Peyer's patch (tissue), 4 donors: ENCODE measurements at regions not wholly inside any gene's neighbourhood (a gene's known extent, or its start where the extent isn't known, plus 50 kb on each side); places are given as distances from the start of the nearest gene placed in this dataset.

Experiments
- CTCF ChIP-seq, 6 experiments: fragments of 450-650 bp in 4 of 6; fragments of 200-600 bp in 2 of 6; sonication (generic) in 1 of 6; IDR thresholded peaks; one replicate each; pipeline ENCODE4 v1.5.1; 2017 to 2019; ENCODE audit warnings: antibody characterized with exemption in 6 of 6, mild to moderate bottlenecking in 3 of 6, moderate library complexity in 1 of 6
- POLR2A ChIP-seq, 2 donors: fragments of 450-650 bp; IDR thresholded peaks; one replicate each; pipeline ENCODE4 v1.5.1; 2017; ENCODE audit warnings: antibody characterized with exemption in 2 of 2, mild to moderate bottlenecking in 2 of 2, moderate library complexity in 2 of 2

DNA sequence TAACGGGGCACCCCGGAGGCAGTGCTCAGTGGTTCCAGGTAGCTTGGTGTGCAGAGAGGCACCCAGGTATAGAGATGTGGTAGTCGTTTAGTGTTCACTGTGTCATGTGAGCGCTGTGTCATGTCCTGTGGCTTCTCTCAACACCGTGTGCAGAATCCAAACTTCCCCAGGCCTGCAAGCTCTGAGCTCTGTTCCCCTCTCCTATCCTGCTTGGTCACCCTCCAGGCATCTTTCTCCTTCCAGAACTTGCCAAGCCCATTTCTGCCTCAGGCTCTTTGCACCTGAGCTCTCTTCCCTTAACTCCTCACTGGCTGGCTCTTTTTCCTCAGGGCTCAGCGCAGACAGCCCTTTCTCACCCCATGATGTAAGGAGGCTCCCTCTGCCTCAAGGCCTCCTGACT is 64.8 kb downstream of the CARTPT start:
- TF ChIP-seq POLR2A (IDR thresholded peaks at IDR 0.05) (no peak), CTCF (IDR thresholded peaks at IDR 0.05) (no peak)
